ENCODE measurements at regions not wholly inside any gene's neighbourhood (a gene's known extent, or its start where the extent isn't known, plus 50 kb on each side); places are given as distances from the start of the nearest gene placed in this dataset.

DNA sequence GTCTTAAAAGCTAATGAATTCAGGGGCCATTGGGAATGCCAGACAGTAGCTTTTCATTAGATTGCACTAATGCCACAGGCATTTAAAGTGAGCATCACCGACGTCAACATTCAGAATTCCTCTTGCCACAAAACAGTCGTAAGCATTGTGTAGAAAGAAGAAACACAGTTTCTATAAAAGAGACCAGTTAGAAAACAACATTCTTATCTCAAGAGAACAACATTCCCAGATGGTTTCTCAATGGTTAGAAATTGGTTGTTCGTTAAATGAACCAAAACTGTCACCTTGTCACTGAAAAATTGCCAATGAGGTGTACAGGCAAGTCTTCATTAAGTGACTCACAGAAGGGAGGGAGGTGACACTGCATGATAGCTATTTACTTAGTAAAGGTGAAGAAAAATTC is 401.6 kb upstream of the PRR16 start:
- no peak for TF ChIP-seq CTCF (IDR thresholded peaks at IDR 0.05)
- no peak for TF ChIP-seq POLR2A (IDR thresholded peaks at IDR 0.05)
